ENCODE measurements at regions not wholly inside any gene's neighbourhood (a gene's known extent, or its start where the extent isn't known, plus 50 kb on each side); places are given as distances from the start of the nearest gene placed in this dataset.
"Not testable (repeated sequence)": the region's sequence is repeated elsewhere in the genome, so short reads cannot be mapped to it uniquely, and the experiment has no call there.

DNA sequence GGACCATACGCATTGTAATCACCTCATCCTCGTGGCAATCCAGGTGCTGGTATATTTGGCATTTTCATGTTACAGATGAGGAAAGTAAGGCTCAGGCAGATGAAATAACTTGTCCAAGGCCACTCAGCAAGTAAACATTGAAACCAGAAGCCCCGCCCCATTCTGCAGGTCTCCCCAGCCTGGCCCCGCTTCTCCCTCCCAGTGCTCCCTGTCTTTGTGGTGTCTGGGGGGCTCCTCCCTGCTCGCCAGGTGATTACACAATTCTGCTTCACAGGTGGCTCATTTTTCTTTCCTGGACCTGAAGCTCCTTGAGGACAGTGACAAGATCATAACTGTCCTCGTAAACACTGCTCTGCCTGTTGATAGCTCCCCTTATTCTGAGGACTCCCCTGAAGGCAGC lies 531.5 kb upstream of the B3GAT1 start:
- Mint-ChIP-seq H3K27ac (no peak overlapping the region), H3K4me1 (ENCODE audit: unreplicated experiment) (peaks cover 6% of the 10 kb centered on the region), H3K36me3 (no peaks in the 10 kb centered on the region), H3K27me3 (peaks cover 4% of the 10 kb centered on the region), H3K9me3 (no peaks in the 10 kb centered on the region), H3K4me3 (no peak overlapping the region)
- no peak for DNase-seq (ENCODE audit: extremely low spot score, unreplicated experiment)
- TF ChIP-seq, protein P1, sequence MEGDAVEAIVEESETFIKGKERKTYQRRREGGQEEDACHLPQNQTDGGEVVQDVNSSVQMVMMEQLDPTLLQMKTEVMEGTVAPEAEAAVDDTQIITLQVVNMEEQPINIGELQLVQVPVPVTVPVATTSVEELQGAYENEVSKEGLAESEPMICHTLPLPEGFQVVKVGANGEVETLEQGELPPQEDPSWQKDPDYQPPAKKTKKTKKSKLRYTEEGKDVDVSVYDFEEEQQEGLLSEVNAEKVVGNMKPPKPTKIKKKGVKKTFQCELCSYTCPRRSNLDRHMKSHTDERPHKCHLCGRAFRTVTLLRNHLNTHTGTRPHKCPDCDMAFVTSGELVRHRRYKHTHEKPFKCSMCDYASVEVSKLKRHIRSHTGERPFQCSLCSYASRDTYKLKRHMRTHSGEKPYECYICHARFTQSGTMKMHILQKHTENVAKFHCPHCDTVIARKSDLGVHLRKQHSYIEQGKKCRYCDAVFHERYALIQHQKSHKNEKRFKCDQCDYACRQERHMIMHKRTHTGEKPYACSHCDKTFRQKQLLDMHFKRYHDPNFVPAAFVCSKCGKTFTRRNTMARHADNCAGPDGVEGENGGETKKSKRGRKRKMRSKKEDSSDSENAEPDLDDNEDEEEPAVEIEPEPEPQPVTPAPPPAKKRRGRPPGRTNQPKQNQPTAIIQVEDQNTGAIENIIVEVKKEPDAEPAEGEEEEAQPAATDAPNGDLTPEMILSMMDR (conservative IDR thresholded peaks at IDR 0.05), result no peak

DNA sequence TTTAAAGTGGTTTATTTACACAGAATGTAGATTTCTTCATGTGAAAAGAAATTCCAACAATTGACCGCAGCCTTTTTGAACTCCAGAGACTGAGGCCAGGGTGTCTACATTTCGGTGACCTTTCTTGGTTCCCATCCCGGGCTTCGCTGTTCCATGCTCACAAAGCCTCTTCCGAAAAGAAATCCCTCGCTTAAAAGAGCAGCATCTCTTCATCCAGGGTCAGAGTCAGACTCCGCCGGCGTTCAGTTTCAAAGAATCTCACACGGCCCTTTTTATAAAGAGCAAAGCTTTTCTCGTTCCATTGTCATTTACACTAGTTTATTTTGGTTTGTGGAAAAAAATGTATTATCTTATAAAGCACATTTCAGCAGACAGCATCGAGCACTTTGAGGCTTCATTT lies 530.6 kb upstream of the B3GAT1 start:
- Mint-ChIP-seq H3K36me3 (no peaks in the 10 kb centered on the region), H3K27me3 (peaks cover 4% of the 10 kb centered on the region), H3K27ac (no peak overlapping the region), H3K9me3 (no peaks in the 10 kb centered on the region), H3K4me3 (no peak overlapping the region), H3K4me1 (ENCODE audit: unreplicated experiment) (peaks cover 10% of the 10 kb centered on the region)
- no peak for DNase-seq (ENCODE audit: extremely low spot score, unreplicated experiment)
- TF ChIP-seq, protein P1 (conservative IDR thresholded peaks at IDR 0.05), result no peak

DNA sequence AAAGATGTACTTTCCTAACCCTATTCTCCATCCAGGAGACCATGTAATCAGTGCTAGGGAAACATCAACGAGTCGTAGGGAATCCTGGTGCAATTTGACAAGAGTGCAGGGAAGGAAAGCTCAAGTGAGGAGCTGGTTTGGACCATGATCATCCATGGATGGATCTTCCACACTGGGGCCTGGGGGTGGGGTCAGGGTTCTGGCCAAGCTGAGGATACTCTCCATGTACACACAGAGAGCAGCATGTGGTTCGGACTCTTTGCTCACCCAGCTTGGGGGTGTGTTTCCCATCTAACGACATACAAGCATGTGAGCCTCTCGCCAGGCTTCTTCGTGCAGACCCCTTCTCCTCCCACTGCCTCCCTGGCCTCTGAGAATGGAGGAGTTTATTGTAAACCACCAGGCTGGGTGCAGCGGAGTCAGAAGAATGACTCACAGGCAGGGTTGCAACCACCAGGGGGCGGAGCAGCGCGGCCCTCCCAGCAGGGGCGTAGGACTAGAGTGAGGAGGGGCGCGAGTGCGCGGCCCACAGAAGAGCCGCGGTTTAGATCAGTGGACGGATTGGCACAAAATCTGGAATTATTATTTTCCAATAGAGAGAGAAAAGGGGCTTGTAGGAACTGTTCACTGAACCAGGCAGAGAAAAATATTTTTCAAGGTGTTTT lies 530.0 kb upstream of the B3GAT1 start:
- DNase-seq (ENCODE audit: extremely low spot score, unreplicated experiment); H3K27ac Mint-ChIP-seq; H3K36me3 Mint-ChIP-seq; H3K4me3 Mint-ChIP-seq; H3K9me3 Mint-ChIP-seq; H3K27me3 Mint-ChIP-seq: not testable (repeated sequence)
- peaks cover 10% of the 10 kb centered on the region for H3K4me1 Mint-ChIP-seq (ENCODE audit: unreplicated experiment)
- TF ChIP-seq, protein P1 (conservative IDR thresholded peaks at IDR 0.05), result peak; percentile 72

DNA sequence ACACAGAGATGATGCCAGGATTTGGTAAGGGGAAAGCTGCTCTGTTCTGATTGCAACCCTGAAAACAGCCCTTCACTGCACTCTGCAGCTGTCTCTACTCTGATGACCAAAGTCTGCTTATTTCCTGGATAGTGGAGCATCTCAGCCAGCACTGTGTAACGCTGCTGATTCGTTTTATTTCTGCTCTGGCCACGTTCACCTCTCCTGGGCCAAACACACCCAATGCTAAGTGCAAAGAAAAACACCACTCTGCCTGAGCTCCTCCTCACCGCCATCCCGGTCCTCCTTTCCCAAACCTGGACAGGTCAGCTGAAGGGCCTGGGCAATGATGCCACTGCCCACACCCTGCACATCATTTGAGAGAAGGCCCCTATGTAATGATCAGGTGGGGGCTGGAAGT lies 529.3 kb upstream of the B3GAT1 start:
- peaks cover 10% of the 10 kb centered on the region for H3K4me1 Mint-ChIP-seq (ENCODE audit: unreplicated experiment)
- DNase-seq (ENCODE audit: extremely low spot score, unreplicated experiment), result no peak
- H3K27me3 Mint-ChIP-seq, result peaks cover 4% of the 10 kb centered on the region
- no peaks in the 10 kb centered on the region for H3K36me3 Mint-ChIP-seq
- TF ChIP-seq, protein P1 (conservative IDR thresholded peaks at IDR 0.05), result no peak
- H3K9me3 Mint-ChIP-seq, result no peaks in the 10 kb centered on the region
- no peak overlapping the region for H3K4me3 Mint-ChIP-seq
- H3K27ac Mint-ChIP-seq, result no peak overlapping the region

DNA sequence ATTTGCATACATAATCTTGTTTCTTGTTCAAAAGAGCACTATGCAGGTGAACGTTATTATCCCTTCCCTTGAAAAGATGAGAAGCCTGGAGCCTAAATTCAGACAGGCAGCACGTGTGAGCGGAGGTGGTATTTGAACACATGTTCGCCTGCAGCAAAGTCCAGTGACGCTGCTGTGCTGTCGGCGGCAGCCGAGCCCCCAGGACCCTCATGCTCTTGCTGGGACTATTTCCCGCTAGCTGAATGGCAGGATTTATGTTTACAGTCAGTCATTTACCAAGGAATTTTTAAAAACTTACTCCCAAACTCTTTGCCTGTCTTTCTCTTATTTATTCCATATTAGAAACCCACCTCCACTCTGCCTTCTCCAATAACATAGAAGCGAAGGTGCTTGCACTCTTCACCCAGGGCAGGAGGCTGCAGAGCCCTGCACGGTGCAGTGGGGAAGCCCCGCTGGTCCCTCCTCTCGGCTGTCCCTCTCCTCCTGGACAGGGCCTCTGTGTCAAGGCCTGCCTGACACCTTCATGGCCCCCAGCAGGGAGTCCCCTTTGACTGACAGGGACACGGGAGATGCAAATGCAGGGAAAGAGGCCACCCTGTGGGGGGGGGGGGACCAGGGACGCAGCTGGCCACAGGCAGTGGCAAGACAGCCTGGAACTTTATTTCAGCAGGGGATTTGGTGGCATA lies 528.5 kb upstream of the B3GAT1 start:
- Mint-ChIP-seq H3K4me3 (no peak overlapping the region), H3K27ac (no peak overlapping the region), H3K4me1 (ENCODE audit: unreplicated experiment) (peaks cover 10% of the 10 kb centered on the region), H3K9me3 (no peaks in the 10 kb centered on the region), H3K27me3 (peaks cover 4% of the 10 kb centered on the region), H3K36me3 (no peaks in the 10 kb centered on the region)
- DNase-seq (ENCODE audit: extremely low spot score, unreplicated experiment), result no peak
- TF ChIP-seq, protein P1 (conservative IDR thresholded peaks at IDR 0.05), result no peak

All from type B pancreatic cell (in vitro differentiated cells).